Kidney epithelial cell (primary cell): ENCODE measurements at regions not wholly inside any gene's neighbourhood (a gene's known extent, or its start where the extent isn't known, plus 50 kb on each side); places are given as distances from the start of the nearest gene placed in this dataset.

Source experiments
- DNase-seq: peaks from one replicate; pipeline ENCODE4 v3.0.0-alpha.2; 2010; ENCODE audit warnings: low read depth
- H3K27me3 ChIP-seq: 2 replicates; pipeline ENCODE4 v1.6.0; 2011; ENCODE audit warnings: low read length; ENCODE audit not compliant: control insufficient read depth, insufficient read depth
- H3K36me3 ChIP-seq: 2 replicates; pipeline ENCODE4 v1.5.1; 2011; ENCODE audit warnings: low read length; ENCODE audit not compliant: control insufficient read depth, insufficient read depth
- H3K4me3 ChIP-seq: 2 replicates; pipeline ENCODE4 v1.5.1; 2011; ENCODE audit warnings: low read depth, mild to moderate bottlenecking, control low read depth, low read length
- CTCF ChIP-seq: IDR thresholded peaks from 2 replicates; pipeline ENCODE4 v1.5.1; 2011; ENCODE audit warnings: mild to moderate bottlenecking, moderate library complexity, low read length, control low read depth, inconsistent platforms; ENCODE audit not compliant: insufficient read depth, poor library complexity, severe bottlenecking

GRCh38 chr11:15828215-15828853 is 528.0 kb downstream of the SOX6 start:
- H3K27me3 ChIP-seq, result no peaks in the 10 kb centered on the region
- TF ChIP-seq CTCF, result no peak
- no peak for DNase-seq

GRCh38 chr11:15829312-15829711 is 527.0 kb downstream of the SOX6 start:
- no peaks in the 10 kb centered on the region for H3K27me3 ChIP-seq
- H3K4me3 ChIP-seq, result no peak overlapping the region
- TF ChIP-seq CTCF, result no peak
- no peak for DNase-seq
- no peaks in the 10 kb centered on the region for H3K36me3 ChIP-seq

More at GRCh38 chr11:15828215-15828853, 528.0 kb downstream of the SOX6 start:
- no peaks in the 10 kb centered on the region for H3K36me3 ChIP-seq
- no peak overlapping the region for H3K4me3 ChIP-seq

- Histone ChIP-seq H3K36me3 (no peaks in the 10 kb centered on the region), H3K4me3 (no peak overlapping the region), H3K27me3 (no peaks in the 10 kb centered on the region)
- no peak for DNase-seq
- no peak for TF ChIP-seq CTCF
Observed at GRCh38 chr11:15830741-15831428, 525.5 kb downstream of the SOX6 start.

- TF ChIP-seq CTCF, result no peak
Observed at GRCh38 chr11:15835788-15836411, 520.4 kb downstream of the SOX6 start.

GRCh38 chr11:15836795-15837194 is 519.6 kb downstream of the SOX6 start:
- H3K36me3 ChIP-seq, result no peaks in the 10 kb centered on the region
- no peaks in the 10 kb centered on the region for H3K27me3 ChIP-seq
- H3K4me3 ChIP-seq, result no peak overlapping the region
- TF ChIP-seq CTCF, result no peak
- no peak for DNase-seq

More at GRCh38 chr11:15835788-15836411, 520.4 kb downstream of the SOX6 start:
- H3K36me3 ChIP-seq, result no peaks in the 10 kb centered on the region
- DNase-seq, result no peak
- H3K27me3 ChIP-seq, result no peaks in the 10 kb centered on the region
- no peak overlapping the region for H3K4me3 ChIP-seq
